ENCODE measurements at regions not wholly inside any gene's neighbourhood (a gene's known extent, or its start where the extent isn't known, plus 50 kb on each side); places are given as distances from the start of the nearest gene placed in this dataset.

GRCh38 chr7:37545619-37546534, 97.2 kb upstream of the ELMO1 start:
- TF ChIP-seq CTCF (IDR thresholded peaks at IDR 0.05) (no peak), POLR2A (IDR thresholded peaks at IDR 0.05) (no peak), POLR2AphosphoS5 (IDR thresholded peaks at IDR 0.05) (no peak)

Data from breast epithelium (tissue), 3 donors.